Prostate gland (tissue), 2 donors: ENCODE measurements at regions not wholly inside any gene's neighbourhood (a gene's known extent, or its start where the extent isn't known, plus 50 kb on each side); places are given as distances from the start of the nearest gene placed in this dataset.

Experiments
- DNase-seq: peaks from one replicate; pipeline ENCODE4 v3.0.0-alpha.2; 2019; ENCODE audit warnings: low spot score
- H3K27ac ChIP-seq, 2 donors: fragments of 200-600 bp; sonication (generic); 2 replicates each; pipeline ENCODE4 v1.5.1; 2017 to 2019
- H3K27me3 ChIP-seq: fragments of 200-600 bp; sonication (generic); replicated peaks from 2 replicates; pipeline ENCODE4 v1.5.1; 2019; ENCODE audit not compliant: insufficient read depth
- H3K36me3 ChIP-seq, 2 donors: fragments of 200-600 bp; sonication (generic); 1 replicate in 1 of 2; 2 replicates in 1 of 2; pipeline versions ENCODE4 v1.5.1 to v1.8.1; 2017 to 2019
- H3K4me1 ChIP-seq: fragments of 200-600 bp; sonication (generic); replicated peaks from 2 replicates; pipeline ENCODE4 v1.5.1; 2019
- H3K4me3 ChIP-seq, 2 donors: fragments of 200-600 bp; sonication (generic); 2 replicates each; pipeline ENCODE4 v1.5.1; 2017 to 2019
- H3K9me3 ChIP-seq: fragments of 200-600 bp; sonication (generic); 2 replicates; pipeline ENCODE4 v1.5.1; 2017
- POLR2A ChIP-seq: fragments of 450-650 bp; IDR thresholded peaks from one replicate; pipeline ENCODE4 v1.6.1; 2016; ENCODE audit warnings: antibody characterized with exemption, mild to moderate bottlenecking
- POLR2AphosphoS5 ChIP-seq: sonication (generic); formaldehyde crosslinking; IDR thresholded peaks from one replicate; pipeline ENCODE4 v1.6.1; 2017; ENCODE audit warnings: antibody characterized with exemption
- WGBS: methylation state at CpG from one replicate; pipeline ENCODE4 v1.1.5; 2018; 5-methylcytosine and 5-hydroxymethylcytosine counted together
- intact Hi-C: fragments of 100-400 bp; cut with DNase I; formaldehyde crosslinking; loops from one replicate; pipeline ENCODE4 v1.14.2; 2022
- TF ChIP-seq, protein P1 (sequence below), 4 experiments: fragments of 200-600 bp in 2 of 4; fragments of 450-650 bp in 2 of 4; sonication (generic) in 2 of 4; IDR thresholded peaks; 1 replicate in 3 of 4; 2 replicates in 1 of 4; pipeline ENCODE4 v1.5.1; 2016 to 2019; ENCODE audit warnings: antibody characterized with exemption in 4 of 4, mild to moderate bottlenecking in 2 of 4, moderate library complexity in 2 of 4

DNA sequence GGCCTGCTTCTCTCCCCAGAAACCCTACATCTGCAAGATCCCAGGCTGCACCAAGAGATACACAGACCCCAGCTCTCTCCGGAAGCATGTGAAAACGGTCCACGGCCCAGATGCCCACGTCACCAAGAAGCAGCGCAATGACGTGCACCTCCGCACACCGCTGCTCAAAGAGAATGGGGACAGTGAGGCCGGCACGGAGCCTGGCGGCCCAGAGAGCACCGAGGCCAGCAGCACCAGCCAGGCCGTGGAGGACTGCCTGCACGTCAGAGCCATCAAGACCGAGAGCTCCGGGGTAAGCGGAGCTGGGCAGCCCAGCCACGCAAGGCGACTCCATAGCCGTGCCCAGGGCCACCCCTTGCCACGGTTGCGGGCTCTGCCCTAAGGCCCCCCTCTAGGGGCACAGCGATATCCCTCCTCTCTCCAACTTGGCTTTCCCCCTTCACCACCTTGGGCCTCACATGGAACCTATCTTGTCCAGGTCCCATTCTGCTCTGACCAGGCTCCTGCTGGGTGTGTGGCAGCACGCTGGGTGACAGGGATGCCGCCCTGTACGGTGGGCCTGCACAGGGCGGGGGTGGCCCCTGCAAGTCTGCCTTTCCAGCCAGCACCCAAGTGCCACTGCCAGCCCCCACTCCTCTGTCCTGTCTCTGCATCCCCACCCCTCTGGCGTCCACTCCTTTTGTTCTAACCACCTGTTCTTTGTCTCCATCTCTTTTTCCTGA lies 248.9 kb downstream of the GLI2 start:
- Histone ChIP-seq H3K27ac (no peak overlapping the region), H3K36me3 (no peaks in the 10 kb centered on the region), H3K27me3 (no peaks in the 10 kb centered on the region), H3K4me1 (no peaks in the 10 kb centered on the region), H3K9me3 (no peaks in the 10 kb centered on the region), H3K4me3 (no peak overlapping the region)
- no peak for TF ChIP-seq POLR2A
- no peak for TF ChIP-seq POLR2AphosphoS5
- TF ChIP-seq, protein P1, sequence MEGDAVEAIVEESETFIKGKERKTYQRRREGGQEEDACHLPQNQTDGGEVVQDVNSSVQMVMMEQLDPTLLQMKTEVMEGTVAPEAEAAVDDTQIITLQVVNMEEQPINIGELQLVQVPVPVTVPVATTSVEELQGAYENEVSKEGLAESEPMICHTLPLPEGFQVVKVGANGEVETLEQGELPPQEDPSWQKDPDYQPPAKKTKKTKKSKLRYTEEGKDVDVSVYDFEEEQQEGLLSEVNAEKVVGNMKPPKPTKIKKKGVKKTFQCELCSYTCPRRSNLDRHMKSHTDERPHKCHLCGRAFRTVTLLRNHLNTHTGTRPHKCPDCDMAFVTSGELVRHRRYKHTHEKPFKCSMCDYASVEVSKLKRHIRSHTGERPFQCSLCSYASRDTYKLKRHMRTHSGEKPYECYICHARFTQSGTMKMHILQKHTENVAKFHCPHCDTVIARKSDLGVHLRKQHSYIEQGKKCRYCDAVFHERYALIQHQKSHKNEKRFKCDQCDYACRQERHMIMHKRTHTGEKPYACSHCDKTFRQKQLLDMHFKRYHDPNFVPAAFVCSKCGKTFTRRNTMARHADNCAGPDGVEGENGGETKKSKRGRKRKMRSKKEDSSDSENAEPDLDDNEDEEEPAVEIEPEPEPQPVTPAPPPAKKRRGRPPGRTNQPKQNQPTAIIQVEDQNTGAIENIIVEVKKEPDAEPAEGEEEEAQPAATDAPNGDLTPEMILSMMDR (IDR thresholded peaks at IDR 0.05) = no peak
- no peak for DNase-seq
- WGBS = 93% methylated on average over 27 of the region's 28 CpGs
- intact Hi-C loops = no loop called here

DNA sequence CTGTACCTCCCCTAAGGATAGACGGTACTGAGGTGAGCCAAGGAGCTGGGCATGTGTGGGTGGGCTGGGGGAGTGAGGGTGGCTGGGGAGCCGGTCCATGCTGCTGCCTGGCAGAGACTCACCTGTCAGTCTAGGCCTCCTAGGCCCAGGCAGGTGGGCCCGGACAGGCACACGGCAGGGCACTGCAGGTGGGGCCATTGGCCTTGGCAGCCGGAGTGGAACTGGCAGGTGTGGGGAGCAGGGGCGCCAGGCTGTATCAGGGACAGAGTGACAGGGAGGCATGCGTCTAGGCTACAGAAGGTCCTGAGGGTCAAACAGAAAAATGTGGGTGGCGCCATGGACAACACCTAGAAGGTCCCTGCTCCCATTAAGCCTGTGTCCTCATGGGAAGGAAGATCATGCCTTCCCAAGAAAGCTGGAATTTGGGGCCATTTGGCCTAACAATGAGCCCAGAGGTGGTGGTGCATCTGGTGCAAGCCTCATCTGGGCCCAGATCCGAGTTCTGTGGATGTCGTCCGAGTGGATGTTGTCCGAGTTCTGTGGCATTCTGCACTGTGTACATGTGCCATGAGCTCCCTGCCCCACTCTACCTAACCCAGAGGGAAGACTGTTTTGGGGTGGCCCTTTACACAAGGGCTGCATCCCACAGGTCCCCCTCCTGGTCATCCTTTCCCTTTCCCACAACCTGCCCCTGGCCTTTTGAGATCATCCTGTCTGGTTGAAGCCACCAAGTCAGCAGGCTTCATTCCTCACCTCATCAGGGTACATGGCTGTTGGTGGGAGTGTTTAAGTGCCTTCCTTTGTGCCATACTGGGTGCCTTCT lies 249.7 kb downstream of the GLI2 start:
- intact Hi-C loops = no loop called here
- H3K27me3 ChIP-seq = no peaks in the 10 kb centered on the region
- no peak overlapping the region for H3K27ac ChIP-seq
- no peaks in the 10 kb centered on the region for H3K9me3 ChIP-seq
- 87% methylated on average over 12 of the region's 12 CpGs for WGBS
- no peaks in the 10 kb centered on the region for H3K36me3 ChIP-seq
- H3K4me3 ChIP-seq = no peak overlapping the region
- DNase-seq = no peak
- no peaks in the 10 kb centered on the region for H3K4me1 ChIP-seq
- TF ChIP-seq, protein P1 (IDR thresholded peaks at IDR 0.05) = no peak
- TF ChIP-seq POLR2A = no peak
- no peak for TF ChIP-seq POLR2AphosphoS5

DNA sequence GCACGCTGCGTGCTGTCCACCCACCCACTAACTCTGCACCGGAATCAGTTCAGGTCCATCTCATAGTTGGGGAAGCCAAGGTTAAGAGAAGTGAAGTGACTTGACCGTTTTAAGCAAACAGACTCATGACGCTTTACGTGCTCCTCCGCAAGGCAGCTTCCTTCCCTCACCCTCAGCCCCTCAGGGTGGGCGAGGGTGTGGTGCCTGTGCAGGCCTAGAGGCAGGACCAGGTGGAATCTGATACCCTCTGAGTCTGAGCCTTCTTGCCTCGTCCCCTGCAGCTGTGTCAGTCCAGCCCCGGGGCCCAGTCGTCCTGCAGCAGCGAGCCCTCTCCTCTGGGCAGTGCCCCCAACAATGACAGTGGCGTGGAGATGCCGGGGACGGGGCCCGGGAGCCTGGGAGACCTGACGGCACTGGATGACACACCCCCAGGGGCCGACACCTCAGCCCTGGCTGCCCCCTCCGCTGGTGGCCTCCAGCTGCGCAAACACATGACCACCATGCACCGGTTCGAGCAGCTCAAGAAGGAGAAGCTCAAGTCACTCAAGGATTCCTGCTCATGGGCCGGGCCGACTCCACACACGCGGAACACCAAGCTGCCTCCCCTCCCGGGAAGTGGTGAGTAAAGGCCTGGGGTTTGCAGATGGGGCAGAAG lies 250.5 kb downstream of the GLI2 start:
- no peak overlapping the region for H3K4me3 ChIP-seq
- intact Hi-C loops = no loop called here
- no peaks in the 10 kb centered on the region for H3K9me3 ChIP-seq
- no peaks in the 10 kb centered on the region for H3K4me1 ChIP-seq
- no peaks in the 10 kb centered on the region for H3K27me3 ChIP-seq
- TF ChIP-seq POLR2A (no peak), POLR2AphosphoS5 (no peak)
- TF ChIP-seq, protein P1 (IDR thresholded peaks at IDR 0.05) = no peak
- no peak overlapping the region for H3K27ac ChIP-seq
- DNase-seq = no peak
- 88% methylated on average over 27 of the region's 27 CpGs for WGBS
- no peaks in the 10 kb centered on the region for H3K36me3 ChIP-seq

DNA sequence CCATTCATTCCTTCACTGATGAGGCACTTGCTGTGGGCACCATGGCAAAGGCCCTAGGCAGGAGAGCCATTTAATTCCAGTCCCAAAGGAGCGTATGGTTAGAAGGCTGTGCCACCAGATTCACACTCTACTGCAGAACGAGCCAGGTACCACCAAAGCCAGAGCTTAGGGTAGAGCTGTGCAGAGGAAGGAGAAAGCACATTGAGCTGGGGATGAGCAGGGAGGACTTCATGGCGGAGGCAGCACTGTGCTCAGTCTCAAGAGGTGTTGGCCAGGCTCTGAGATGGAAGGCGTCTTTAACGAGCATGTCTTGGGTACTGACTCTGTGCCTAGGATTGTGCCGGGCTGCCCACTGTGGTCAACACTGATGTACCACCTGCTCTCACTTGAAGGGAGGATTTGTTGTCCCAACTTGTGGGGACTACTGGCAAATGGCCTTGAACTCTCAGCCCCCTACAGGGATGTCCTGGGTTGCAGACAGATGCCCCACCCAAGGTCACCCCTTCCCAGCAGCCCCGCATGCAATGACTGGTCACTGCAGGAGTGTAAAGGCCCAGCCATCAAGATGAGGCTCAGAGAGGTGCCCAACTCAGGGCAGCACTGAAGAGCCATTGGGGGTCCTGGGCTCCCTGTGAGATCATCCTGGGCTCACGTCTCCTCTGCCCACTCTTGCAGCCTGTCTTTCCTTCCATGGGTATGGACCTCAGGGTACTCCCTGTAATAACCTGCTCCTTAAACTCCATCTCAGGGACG lies 251.4 kb downstream of the GLI2 start:
- no peak for DNase-seq
- Histone ChIP-seq H3K27ac (no peak overlapping the region), H3K4me3 (no peak overlapping the region), H3K27me3 (no peaks in the 10 kb centered on the region), H3K36me3 (no peaks in the 10 kb centered on the region), H3K9me3 (no peaks in the 10 kb centered on the region), H3K4me1 (no peaks in the 10 kb centered on the region)
- intact Hi-C loops = no loop called here
- TF ChIP-seq, protein P1 (IDR thresholded peaks at IDR 0.05) = no peak
- TF ChIP-seq POLR2AphosphoS5 (no peak), POLR2A (no peak)
- WGBS = 91% methylated on average over 8 of the region's 9 CpGs
